SU-DHL-6 (cell line): ENCODE measurements at regions not wholly inside any gene's neighbourhood (a gene's known extent, or its start where the extent isn't known, plus 50 kb on each side); places are given as distances from the start of the nearest gene placed in this dataset.

Experiments used
- H2AFZ ChIP-seq: fragments of 200-600 bp; sonication (generic); 2 replicates; pipeline ENCODE4 v1.6.1; 2014; ENCODE audit warnings: low read depth, mild to moderate bottlenecking, moderate library complexity, mixed read lengths, antibody characterized with exemption, low read length; ENCODE audit not compliant: severe bottlenecking
- H3F3A ChIP-seq: fragments of 200-600 bp; shearing (Covaris generic); 2 replicates; pipeline ENCODE4 v1.6.0; 2016; ENCODE audit warnings: antibody characterized with exemption, mild to moderate bottlenecking; ENCODE audit not compliant: insufficient read depth
- H3K27ac ChIP-seq: fragments of 200-600 bp; sonication (generic); 2 replicates; pipeline ENCODE4 v1.5.1; 2016; ENCODE audit warnings: low read depth, mild to moderate bottlenecking, low read length, moderate library complexity, mixed read lengths
- H3K27me3 ChIP-seq: fragments of 200-600 bp; sonication (generic), shearing (Covaris generic); 2 replicates; pipeline ENCODE4 v1.6.0; 2014; ENCODE audit warnings: mild to moderate bottlenecking, low read length
- H3K36me3 ChIP-seq: fragments of 200-600 bp; sonication (generic); 2 replicates; pipeline ENCODE4 v1.6.1; 2014; ENCODE audit warnings: mild to moderate bottlenecking, low read length, mixed read lengths
- H3K4me2 ChIP-seq: fragments of 300-600, 200-600 bp; shearing (Covaris generic), sonication (generic); 2 replicates; pipeline ENCODE4 v1.6.0; 2014; ENCODE audit warnings: low read length, low read depth, mild to moderate bottlenecking; ENCODE audit not compliant: poor library complexity, severe bottlenecking
- H3K4me3 ChIP-seq: fragments of 200-600 bp; sonication (generic); 2 replicates; pipeline ENCODE4 v1.5.1; 2014; ENCODE audit warnings: antibody characterized with exemption, low read length, mild to moderate bottlenecking, mixed read lengths; ENCODE audit not compliant: insufficient read depth, poor library complexity, severe bottlenecking
- H3K79me2 ChIP-seq: fragments of 200-600 bp; sonication (generic); 2 replicates; pipeline ENCODE4 v1.6.1; 2014; ENCODE audit warnings: mild to moderate bottlenecking, low read length, moderate library complexity; ENCODE audit not compliant: insufficient read depth
- H3K9ac ChIP-seq: fragments of 200-600 bp; sonication (generic); 2 replicates; pipeline ENCODE4 v1.7.0; 2014; ENCODE audit warnings: mild to moderate bottlenecking, low read length
- H3K9me2 ChIP-seq: fragments of 200-600 bp; sonication (generic); replicated peaks from 2 replicates; pipeline ENCODE4 v1.6.1; 2014; ENCODE audit warnings: low read length; ENCODE audit not compliant: insufficient read depth
- H3K9me3 ChIP-seq: fragments of 200-600 bp; sonication (generic); 2 replicates; pipeline ENCODE4 v1.6.1; 2014; ENCODE audit warnings: low read length, mixed read lengths; ENCODE audit not compliant: insufficient read depth
- H4K20me1 ChIP-seq: fragments of 200-600 bp; sonication (generic); 2 replicates; pipeline ENCODE4 v1.6.1; 2014; ENCODE audit warnings: low read depth, mild to moderate bottlenecking, antibody characterized with exemption, low read length, moderate library complexity, mixed read lengths
- CTCF ChIP-seq: fragments of 200-600 bp; sonication (generic); IDR thresholded peaks from one replicate; pipeline ENCODE4 v1.5.1; 2017; ENCODE audit warnings: antibody characterized with exemption, mild to moderate bottlenecking, low read length, moderate library complexity; ENCODE audit not compliant: insufficient read depth, poor library complexity, severe bottlenecking
- EZH2phosphoT487 ChIP-seq: fragments of 200-600 bp; sonication (generic), shearing (Covaris generic); conservative IDR thresholded peaks from 2 replicates; pipeline ENCODE4 v1.6.1; 2018; ENCODE audit warnings: mild to moderate bottlenecking, antibody characterized with exemption, low read length, moderate library complexity, mixed read lengths

- H3K4me2 ChIP-seq: no peak overlapping the region
Measured at GRCh38 chr7:46072722-46073121, 151.7 kb upstream of the IGFBP3 start.

GRCh38 chr7:46071601-46072000 is 150.5 kb upstream of the IGFBP3 start:
- TF ChIP-seq CTCF (no peak), EZH2phosphoT487 (no peak)
- Histone ChIP-seq H3K9me3 (no peaks in the 10 kb centered on the region), H3K4me3 (no peak overlapping the region), H3F3A (no peaks in the 10 kb centered on the region), H3K27ac (no peak overlapping the region), H4K20me1 (no peaks in the 10 kb centered on the region), H3K4me2 (no peak overlapping the region), H3K36me3 (no peaks in the 10 kb centered on the region), H3K9ac (no peak overlapping the region), H3K9me2 (no peaks in the 10 kb centered on the region), H2AFZ (no peak overlapping the region), H3K79me2 (no peaks in the 10 kb centered on the region), H3K27me3 (no peaks in the 10 kb centered on the region)

More at GRCh38 chr7:46072722-46073121, 151.7 kb upstream of the IGFBP3 start:
- Histone ChIP-seq H3K27me3 (no peaks in the 10 kb centered on the region), H4K20me1 (no peaks in the 10 kb centered on the region), H3K9ac (no peak overlapping the region), H3F3A (no peaks in the 10 kb centered on the region), H3K79me2 (no peaks in the 10 kb centered on the region), H3K27ac (no peak overlapping the region), H3K9me2 (no peaks in the 10 kb centered on the region), H3K9me3 (no peaks in the 10 kb centered on the region), H3K36me3 (no peaks in the 10 kb centered on the region), H2AFZ (no peak overlapping the region), H3K4me3 (no peak overlapping the region)
- TF ChIP-seq EZH2phosphoT487 (no peak), CTCF (no peak)

- H3K27me3 ChIP-seq: no peaks in the 10 kb centered on the region
- no peaks in the 10 kb centered on the region for H3K9me2 ChIP-seq
- H3K4me3 ChIP-seq: no peak overlapping the region
- H3K9me3 ChIP-seq: no peaks in the 10 kb centered on the region
- TF ChIP-seq CTCF: no peak
- TF ChIP-seq EZH2phosphoT487: no peak
- no peak overlapping the region for H3K27ac ChIP-seq
- H3K79me2 ChIP-seq: no peaks in the 10 kb centered on the region
- H2AFZ ChIP-seq: no peak overlapping the region
- no peaks in the 10 kb centered on the region for H3F3A ChIP-seq
- H3K4me2 ChIP-seq: no peak overlapping the region
- no peaks in the 10 kb centered on the region for H3K36me3 ChIP-seq
- no peaks in the 10 kb centered on the region for H4K20me1 ChIP-seq
- H3K9ac ChIP-seq: no peak overlapping the region
Measured at GRCh38 chr7:46071076-46071475, 150.0 kb upstream of the IGFBP3 start.
